Gastroesophageal sphincter (tissue), 3 donors: ENCODE measurements at regions not wholly inside any gene's neighbourhood (a gene's known extent, or its start where the extent isn't known, plus 50 kb on each side); places are given as distances from the start of the nearest gene placed in this dataset.

Source experiments
- EP300 ChIP-seq: sonication (generic); formaldehyde crosslinking; IDR thresholded peaks from one replicate; pipeline ENCODE4 v1.6.1; 2017; ENCODE audit warnings: antibody characterized with exemption, mild to moderate bottlenecking
- POLR2AphosphoS5 ChIP-seq: sonication (generic); formaldehyde crosslinking; IDR thresholded peaks from one replicate; pipeline ENCODE4 v1.6.1; 2017; ENCODE audit warnings: antibody characterized with exemption
- TF ChIP-seq, protein P1 (sequence below), 4 experiments: fragments of 200-600 bp in 2 of 4; fragments of 450-650 bp in 2 of 4; sonication (generic) in 1 of 4; IDR thresholded peaks; one replicate each; pipeline ENCODE4 v1.5.1; 2017 to 2019; ENCODE audit warnings: antibody characterized with exemption in 4 of 4, mild to moderate bottlenecking in 2 of 4, moderate library complexity in 2 of 4

DNA sequence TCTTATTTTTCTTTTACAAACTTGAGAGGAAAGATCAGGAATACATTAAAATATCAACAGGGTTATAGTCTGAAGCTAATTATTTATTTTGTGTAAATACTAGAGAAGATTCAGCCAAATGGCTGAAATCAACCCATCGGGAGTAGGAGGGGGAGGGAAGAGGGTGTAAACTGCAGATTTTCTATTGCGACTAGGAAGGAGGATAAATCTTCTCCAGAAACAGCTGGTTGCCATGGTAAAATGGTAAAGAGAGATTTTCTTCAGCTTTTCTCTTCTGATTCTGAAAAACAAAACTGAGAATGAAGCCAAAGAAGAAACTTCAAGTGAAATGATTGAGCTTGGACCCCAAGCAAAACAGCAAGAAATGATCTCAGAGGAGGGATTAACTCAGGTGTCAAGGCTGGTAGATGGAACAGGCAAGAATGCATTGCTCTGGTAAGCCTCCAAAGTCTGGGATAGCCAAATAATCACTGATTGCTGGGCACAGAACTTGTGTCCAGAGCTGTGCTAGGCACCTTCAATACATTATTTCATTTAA lies 193.5 kb upstream of the SPTLC3 start:
- no peak for TF ChIP-seq EP300
- TF ChIP-seq POLR2AphosphoS5 = no peak
- TF ChIP-seq, protein P1, sequence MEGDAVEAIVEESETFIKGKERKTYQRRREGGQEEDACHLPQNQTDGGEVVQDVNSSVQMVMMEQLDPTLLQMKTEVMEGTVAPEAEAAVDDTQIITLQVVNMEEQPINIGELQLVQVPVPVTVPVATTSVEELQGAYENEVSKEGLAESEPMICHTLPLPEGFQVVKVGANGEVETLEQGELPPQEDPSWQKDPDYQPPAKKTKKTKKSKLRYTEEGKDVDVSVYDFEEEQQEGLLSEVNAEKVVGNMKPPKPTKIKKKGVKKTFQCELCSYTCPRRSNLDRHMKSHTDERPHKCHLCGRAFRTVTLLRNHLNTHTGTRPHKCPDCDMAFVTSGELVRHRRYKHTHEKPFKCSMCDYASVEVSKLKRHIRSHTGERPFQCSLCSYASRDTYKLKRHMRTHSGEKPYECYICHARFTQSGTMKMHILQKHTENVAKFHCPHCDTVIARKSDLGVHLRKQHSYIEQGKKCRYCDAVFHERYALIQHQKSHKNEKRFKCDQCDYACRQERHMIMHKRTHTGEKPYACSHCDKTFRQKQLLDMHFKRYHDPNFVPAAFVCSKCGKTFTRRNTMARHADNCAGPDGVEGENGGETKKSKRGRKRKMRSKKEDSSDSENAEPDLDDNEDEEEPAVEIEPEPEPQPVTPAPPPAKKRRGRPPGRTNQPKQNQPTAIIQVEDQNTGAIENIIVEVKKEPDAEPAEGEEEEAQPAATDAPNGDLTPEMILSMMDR (IDR thresholded peaks at IDR 0.05) = no peak
